HG02943 (cell line): ENCODE measurements at regions not wholly inside any gene's neighbourhood (a gene's known extent, or its start where the extent isn't known, plus 50 kb on each side); places are given as distances from the start of the nearest gene placed in this dataset.

Experiments used
- ATAC-seq: cut with Tn5 transposase; IDR thresholded peaks from one replicate; pipeline ENCODE4 v1.9.1; 2021; ENCODE audit warnings: mild to moderate bottlenecking, low read depth, moderate library complexity; ENCODE audit not compliant: unreplicated experiment

DNA sequence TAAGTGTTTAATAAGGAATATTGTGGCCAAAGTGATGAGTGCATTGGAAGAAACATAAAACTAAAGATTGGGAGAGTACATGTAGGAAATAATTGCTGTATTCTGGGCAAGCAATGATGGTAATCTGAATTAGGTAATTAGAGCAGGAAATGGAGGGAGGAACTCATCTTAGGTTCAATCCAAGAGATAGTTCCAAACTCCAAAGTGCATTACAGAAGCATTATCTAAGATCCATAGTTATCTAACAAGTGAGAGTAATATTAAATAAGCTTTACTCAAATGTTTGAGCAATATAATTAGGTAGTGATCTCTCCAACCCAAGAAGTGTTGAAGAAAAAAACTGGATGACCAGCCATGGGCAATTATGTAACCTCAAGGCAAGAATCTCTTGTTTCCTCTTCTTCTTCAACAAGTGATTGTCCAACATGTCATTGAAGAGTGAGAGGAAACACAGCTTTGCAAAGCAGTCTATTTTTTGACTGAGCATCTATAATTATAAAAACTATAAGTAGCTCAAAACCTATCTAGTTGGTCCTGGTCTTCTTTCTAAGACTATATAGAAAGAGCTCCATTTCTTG is 181.2 kb upstream of the TNFAIP3 start:
- ATAC-seq: no peak

DNA sequence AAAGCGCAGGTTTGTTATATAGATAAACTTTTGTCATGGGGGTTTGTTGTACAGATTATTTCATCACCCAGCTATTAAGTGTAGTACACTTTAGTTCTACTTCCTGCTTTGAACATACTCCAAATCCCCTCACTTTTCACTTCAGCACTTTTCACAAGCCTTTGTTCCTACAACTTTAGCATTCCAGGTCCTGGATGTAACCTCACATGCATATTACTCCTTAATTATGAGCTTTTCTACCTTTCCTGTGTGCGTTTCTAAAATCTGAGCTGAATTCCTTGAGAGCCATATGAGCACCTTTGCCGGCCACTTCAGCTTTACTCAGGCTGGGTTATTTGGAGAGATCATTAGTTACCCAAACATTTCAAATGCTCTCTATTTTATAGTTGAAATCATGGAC is 179.2 kb upstream of the TNFAIP3 start:
- ATAC-seq: no peak

DNA sequence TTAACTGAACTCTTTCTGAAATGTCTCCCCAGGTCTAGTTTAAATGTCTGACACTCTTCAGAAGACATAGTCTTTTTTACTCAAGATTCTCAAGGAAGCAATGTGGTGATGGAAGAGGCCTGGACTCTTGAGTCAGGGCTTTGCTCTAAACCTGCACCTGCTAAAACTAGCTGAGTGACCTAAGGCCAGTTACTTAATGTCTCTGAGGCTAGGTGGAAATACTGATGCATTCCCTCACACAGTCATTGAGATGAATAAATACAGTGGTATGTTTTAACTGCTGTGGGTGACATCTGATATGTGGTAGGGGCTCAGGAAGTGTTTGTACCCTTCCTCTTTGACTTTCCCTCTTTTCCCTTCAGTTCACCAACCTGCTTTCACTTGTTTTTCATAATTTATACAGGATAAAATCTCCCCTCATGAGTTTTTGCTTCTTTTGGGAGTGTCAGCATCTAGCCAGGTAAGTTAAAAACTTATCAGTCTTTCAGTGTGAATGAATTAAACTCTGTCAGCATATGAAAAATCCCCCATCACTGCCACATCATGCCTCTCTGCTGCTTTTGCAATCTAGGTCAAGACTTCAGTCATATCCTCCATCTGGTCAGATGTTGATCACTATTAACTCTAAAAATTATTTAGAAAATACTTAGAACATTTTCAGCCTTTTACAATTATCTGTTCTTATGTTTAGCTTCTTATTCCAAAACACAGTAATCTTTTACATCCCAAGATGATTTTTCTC is 178.7 kb upstream of the TNFAIP3 start:
- no peak for ATAC-seq

DNA sequence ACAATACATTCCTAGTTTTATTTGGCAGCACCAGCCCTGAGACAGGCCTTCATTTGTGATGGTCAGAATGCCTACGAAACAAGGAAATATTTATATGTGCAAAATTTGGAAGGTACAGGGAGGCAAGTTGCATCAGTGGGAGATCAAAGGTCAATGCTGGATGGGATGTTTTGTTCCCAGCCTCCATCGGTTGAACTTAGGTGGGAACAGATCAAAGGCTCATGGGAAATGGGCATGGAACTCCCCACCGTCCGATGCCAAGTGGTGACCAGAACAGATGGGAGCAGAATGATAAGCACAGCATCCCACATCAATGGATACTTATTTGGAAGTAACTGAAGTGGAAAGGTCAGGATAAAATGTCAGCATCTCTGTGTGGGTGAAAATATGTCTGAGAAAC is 177.7 kb upstream of the TNFAIP3 start:
- ATAC-seq: no peak

DNA sequence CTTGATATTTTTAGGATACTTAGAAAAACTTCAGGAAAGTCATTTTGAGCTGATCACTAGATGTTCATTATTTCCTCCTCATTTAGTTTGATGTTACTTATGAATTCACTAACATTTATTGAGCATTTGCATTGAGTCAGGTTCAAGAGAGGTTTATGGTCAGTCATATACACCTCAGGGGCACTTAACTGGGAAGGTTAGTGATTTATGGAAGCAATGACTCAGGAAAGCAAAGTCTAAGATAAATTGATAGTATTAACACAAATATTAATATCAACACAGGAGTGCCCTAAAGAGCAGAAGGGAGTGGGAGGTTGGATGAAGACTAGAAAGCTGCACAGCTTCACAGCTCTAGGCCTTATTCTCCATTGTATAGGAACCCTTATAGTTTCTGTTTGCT is 177.0 kb upstream of the TNFAIP3 start:
- ATAC-seq: no peak

DNA sequence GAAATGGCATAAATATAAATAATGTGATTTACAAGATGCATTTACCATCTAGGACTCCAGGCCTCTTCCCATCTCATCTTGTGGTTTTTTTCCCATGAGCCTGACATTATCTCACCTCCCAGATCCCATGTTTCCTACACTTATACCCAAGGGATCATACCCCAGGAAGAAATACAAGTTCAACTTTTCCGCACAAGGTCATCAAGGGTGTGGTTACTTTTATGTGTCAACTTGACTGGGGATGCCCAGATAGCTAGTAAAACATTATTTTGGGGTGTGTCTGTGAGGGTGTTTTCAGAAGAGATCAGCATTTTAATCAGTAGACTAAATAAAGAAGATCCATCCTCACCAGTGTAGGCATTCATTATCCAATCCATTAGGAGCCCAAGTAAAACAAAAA is 176.3 kb upstream of the TNFAIP3 start:
- ATAC-seq: no peak

DNA sequence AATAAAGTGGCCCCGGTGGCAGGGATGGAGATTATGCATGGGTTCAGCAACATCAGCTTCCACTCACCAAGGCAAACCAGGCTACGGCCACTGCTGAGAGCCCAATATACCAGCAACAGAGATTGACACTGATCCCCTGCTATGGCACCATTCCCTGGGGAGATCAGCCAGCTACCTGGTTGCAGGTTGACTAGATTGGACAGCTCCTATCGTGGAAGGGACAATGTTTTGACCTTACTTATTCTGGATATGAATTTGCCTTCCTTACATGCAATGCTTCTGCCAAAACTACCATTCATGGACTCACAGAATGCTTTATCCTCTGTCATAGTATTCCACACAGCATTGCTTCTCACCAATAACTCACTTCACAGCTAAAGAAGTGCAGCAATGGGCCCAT is 174.8 kb upstream of the TNFAIP3 start:
- no peak for ATAC-seq

DNA sequence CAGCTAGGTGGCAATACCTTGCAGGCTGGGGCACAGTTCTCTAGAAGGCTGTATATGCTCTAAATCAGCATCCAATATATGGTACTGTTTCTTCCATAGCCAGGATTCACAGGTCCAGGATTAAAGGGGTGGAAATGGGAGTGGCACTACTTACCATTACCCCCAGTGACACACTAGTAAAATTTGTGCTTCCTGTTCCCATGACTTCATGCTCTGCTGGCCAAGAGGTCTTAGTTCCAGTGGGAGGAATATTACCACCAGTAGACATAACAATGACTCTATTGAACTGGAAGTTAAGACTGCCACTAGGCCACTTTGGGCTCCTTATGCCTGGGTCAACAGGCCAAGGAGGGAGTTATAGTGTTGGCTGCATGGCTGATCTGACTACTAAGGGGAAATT is 174.3 kb upstream of the TNFAIP3 start:
- ATAC-seq: no peak

DNA sequence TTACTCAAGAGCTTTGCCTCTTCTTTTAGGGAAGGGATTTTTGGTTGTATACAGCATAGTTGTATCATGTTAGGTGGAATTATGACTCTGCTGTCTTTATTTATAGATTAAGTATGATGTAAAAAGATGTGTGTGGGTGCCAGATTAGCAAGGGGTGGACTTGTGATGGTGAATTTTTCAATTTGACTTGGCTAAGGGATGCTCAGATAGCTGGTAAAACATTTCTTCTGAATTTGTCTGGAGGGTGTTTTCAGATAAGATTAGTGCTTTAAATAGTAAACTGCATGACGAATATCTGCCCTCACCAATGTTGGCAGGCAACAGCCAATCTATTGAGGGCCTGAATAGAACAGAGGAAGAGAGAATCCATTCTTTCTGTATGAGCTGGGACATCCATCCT is 173.3 kb upstream of the TNFAIP3 start:
- ATAC-seq: no peak

DNA sequence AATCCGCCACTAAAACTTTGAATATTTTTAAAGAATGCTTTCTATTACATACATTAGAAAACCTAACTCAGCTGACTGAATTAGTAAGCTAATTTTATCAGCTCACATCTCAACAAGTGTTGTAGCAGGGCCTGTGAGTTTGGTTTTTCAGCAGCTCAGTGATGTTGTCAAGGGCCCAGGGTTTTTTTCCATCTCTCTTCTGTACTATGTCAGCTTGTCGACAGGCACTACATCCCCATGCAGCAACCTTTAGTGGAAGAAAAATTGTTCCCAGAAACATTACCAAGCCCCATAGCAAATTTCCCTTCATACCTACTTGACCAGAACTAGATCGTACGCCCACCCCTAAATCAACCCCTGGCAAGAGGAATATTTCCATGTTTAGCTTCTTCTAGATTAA is 170.3 kb upstream of the TNFAIP3 start:
- ATAC-seq: no peak

DNA sequence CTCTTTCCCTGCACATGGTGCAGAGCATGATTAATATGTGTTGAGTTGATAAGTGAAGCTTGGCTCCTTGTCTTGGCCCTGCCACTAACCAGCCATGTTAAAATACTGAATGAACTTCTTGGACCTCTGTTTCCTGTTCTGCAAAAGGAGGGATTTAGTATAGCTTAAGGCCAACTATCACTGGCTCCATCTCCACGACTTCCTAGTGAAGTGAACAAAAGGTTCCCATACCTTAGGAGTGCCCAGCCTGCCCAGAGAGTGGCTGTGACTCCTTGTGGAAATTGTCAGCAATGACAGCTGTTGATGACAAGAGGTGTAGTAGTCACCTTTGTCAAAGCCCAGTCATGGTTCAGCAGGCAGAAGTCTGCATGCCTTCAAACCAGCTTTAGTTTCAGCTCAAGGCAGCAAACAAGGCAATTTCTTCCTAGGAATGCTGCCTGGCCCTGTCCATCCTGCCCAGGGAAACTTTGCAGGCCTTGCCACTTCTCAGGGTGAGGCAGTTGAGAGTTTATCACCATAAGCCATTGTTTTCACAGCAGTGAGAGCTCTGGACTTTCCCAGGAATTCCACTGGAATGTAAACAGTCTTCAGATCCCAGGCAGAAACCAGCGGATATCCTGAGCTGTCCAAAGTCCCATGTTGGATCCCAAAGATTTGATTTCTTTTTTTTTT is 169.7 kb upstream of the TNFAIP3 start:
- ATAC-seq: peak; percentile 63

DNA sequence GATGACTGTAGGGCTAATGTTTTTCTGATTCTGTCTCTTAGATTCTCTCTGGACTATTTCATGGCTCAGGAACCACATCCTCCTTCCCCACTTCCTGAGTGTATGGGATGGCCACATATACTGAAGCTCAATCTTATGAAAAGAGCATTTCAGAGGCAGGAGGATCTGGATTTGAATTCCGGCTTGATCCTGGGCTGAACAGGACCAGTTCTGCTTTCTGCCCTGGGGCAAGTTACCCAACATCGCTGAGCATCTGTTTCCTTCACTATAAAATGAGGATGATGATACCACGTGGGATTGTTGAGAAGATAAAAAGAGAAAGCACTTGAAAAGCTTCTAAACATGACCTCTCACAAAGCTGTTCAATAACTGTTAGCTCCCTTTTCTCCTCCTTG is 168.4 kb upstream of the TNFAIP3 start:
- no peak for ATAC-seq

DNA sequence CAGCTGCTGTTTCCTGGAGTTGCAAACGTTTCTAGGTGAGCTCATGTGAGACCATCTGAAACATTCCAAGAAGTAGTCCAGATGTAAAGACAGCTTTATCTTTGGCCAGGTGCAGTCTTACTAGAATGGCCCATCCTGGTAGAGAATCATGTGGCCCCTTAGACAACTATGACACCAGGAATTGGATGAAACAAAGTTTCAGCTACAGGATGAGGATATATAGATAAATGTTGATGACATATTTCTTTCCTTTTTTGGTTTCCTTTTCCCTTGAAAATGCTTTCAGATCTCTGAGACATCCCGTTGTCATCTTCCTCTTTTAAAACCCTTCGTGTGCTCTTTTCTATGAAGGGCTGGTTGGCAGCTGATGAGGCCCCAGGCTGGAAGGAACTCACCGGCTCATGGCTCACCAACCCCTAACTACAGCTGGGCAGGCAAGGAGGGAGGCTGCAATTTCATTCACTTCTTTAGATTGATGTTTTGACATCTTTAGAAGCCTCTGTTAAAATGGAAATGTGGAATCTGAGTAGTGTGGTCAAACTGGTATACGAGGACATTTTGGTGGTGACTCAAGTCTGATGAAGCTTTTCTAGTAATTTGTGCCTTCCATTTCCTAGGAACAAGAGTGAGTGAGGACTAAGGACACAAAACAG is 167.9 kb upstream of the TNFAIP3 start:
- ATAC-seq: no peak

DNA sequence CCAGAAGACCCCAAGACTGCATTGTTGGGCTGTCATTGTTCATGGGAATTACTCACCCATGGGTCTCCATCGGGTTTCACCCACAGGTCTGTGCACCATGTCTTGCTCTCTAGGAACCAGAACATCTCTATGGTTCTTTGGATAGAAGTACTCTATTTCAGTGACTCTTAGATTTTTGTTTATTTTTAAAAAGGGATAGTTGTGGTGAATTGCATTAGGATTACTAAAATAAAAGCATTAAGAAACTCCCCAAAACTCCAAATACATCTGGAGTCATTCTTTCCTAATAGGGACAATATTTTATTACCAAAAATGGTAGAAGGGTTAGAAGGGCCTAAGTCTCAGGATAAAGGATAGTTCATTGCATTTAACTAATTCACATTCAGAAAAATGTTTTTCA is 166.9 kb upstream of the TNFAIP3 start:
- ATAC-seq: no peak

DNA sequence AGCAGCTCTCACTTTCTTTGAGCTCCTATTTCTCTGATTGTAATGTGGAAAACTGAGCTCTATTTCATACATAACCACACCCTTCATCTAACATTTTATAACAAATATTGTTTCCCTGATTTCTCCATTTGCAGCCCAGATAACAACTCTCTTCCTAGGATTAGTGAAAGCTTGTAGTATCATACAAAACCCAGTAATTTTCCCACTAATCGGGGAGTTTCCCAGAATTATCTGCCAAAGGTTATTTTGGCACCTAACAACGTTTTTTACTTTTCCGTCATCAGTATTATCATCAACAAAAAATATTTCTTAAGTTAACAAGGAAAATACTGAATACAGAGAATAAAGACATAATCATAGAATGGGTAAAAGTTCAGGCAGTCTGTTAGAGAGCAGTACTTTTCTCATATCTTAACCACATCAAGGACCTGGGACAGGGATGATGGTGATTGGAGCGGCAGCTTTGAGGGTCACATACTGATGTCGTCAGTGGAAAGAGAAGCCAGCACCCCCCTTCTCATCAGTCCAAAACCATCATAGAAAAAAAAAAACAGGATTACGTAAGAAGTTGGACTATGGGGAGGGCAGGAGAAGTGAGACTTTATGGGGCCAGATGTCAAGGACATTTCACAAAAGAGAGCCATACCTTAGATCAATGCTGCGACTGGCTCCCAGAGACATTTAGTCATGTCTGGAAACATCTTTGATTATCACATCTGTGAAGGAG is 166.1 kb upstream of the TNFAIP3 start:
- no peak for ATAC-seq

DNA sequence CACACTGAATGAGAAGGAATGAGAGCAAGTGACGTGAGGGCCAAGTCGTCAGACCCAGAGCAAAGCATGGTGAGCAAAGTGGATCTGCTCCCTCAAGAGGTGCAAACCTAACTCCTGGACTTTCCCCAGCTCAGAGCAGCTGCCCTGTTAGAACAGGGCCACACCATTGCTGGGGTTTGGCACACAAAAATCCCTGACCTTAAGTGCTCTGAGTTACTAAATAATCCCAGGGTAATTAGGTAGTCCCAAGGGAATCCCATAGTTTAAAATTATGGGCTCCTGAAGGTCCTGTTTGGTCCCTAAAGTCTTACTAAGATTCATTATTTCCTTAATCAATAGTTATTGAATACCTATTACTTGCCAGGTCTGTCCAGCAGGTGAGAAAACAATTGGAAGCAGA is 165.1 kb upstream of the TNFAIP3 start:
- no peak for ATAC-seq

DNA sequence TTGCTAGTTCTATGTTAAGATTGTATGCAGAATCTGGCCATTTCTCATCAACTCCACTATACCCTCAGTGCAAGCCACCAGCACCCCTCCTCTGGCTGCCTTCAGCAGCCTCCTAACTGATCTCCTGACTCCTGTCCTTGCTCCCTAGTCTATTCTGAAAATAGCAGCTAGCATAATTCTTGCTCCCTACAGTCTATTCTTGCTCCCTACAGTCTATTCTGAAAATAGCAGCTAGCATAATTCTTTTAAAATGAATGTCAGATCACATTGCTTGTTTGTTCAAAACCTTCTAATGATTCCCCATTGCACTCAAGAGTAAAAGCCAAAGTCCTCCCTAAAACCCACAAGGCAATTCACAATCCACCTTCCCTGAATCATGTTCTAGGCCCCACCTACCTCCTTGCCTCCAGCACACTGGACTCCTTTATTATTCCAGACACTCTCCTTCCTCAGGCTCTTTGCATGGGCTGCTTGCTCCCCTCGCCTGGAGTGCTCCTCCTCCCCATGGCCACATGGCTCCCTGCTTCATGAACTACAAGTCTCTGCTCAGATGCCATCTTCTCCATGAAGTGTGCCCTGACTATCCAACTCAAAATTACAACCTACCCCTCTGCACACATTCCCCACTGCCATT is 164.2 kb upstream of the TNFAIP3 start:
- ATAC-seq: no peak

DNA sequence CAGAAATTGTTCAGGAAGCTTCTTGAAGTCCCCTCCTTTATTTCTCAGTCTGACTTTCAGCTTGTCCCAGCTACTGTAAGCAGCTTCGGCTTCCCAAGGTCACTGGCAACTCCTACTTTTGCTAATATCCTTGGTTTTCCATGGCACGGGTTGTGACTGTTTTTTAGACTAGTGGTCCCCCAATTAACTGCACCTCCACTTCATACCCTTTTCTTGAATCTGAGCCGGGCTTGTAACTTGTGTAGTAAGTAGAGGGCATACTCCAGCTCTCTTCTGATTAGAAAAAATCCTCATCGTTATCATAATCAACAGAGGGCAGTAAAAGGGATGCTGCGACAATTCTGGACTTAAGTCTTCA is 162.3 kb upstream of the TNFAIP3 start:
- no peak for ATAC-seq

DNA sequence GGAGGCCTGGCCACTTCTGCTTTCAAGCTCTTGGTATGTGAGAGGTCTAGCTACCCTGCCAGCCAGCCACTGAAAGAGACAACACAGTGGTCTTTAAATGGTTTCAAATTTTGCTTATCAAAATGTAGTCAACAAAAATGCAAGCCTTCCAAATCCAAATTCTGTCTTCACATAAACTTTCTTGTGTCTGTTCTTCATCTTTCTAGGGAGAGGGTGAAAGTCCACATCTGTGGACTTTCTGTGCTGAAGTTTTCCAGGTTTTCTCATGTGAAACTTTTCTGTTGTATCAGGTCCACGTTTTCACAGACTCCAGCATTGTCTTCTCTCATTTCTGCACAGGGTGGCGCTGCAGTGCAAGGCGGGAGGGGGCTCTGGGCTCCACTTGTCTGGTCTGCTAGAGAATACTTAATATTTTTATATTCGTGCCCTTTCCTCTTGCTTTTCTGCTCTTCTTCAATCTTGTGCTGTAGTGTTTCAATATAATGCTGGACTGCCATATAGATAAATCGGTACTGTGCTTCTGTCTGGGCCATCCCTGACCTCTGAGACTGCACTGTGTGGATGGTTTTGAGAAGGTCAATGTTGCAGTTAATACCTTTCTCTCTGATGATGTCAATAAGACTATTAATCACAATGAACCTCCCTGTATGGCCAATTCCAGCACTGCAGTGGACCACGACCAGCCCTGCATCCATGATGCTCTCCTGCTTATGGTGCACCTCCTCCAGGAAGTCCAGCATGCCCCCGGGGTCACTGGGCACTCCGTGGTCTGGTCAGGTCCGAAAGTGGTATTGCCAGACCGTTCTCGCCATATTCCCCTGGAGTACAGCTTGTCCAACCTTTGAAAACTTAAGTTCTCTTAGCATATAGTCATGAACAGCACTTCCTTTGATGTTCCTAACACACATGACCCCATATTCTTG is 161.6 kb upstream of the TNFAIP3 start:
- ATAC-seq: no peak
